Keratinocyte (primary cell): ENCODE measurements at regions not wholly inside any gene's neighbourhood (a gene's known extent, or its start where the extent isn't known, plus 50 kb on each side); places are given as distances from the start of the nearest gene placed in this dataset.

Experiments
- DNase-seq: peaks from one replicate; pipeline ENCODE4 v3.0.0-alpha.2; 2011; ENCODE audit warnings: low read depth, missing footprints, low spot score
- FAIRE-seq: peaks from 2 replicates; lab custom pipeline; 2011; peaks lifted over from hg19 to GRCh38; lab: Jason Lieb, UNC
- H2AFZ ChIP-seq: 2 replicates; pipeline ENCODE4 v1.6.0; 2012; ENCODE audit warnings: low read length, control low read depth, inconsistent platforms; ENCODE audit not compliant: control insufficient read depth
- H3K27ac ChIP-seq: 2 replicates; pipeline ENCODE4 v1.5.1; 2011; ENCODE audit warnings: low read length; ENCODE audit not compliant: control insufficient read depth, insufficient read depth
- H3K27me3 ChIP-seq: 3 replicates; pipeline ENCODE4 v1.6.0; 2011; ENCODE audit warnings: low read length; ENCODE audit not compliant: control insufficient read depth, insufficient read depth; ENCODE audit errors: extremely low read depth
- H3K36me3 ChIP-seq, 2 experiments: 2 replicates in 1 of 2; 3 replicates in 1 of 2; pipeline ENCODE4 v1.5.1; 2011; ENCODE audit warnings: low read length in 2 of 2, mild to moderate bottlenecking in 1 of 2; ENCODE audit not compliant: control insufficient read depth in 2 of 2, insufficient read depth in 2 of 2; ENCODE audit errors: extremely low read depth in 1 of 2
- H3K4me1 ChIP-seq: 3 replicates; pipeline ENCODE4 v1.5.1; 2011; ENCODE audit warnings: low read length; ENCODE audit not compliant: control insufficient read depth, insufficient read depth; ENCODE audit errors: extremely low read depth
- H3K4me2 ChIP-seq: 3 replicates; pipeline ENCODE4 v1.6.0; 2011; ENCODE audit warnings: low read depth, low read length; ENCODE audit not compliant: control insufficient read depth, insufficient read depth; ENCODE audit errors: extremely low read depth
- H3K4me3 ChIP-seq, 3 experiments: fragments of 200-600 bp in 1 of 3; sonication (generic) in 1 of 3; 2 replicates in 2 of 3; 3 replicates in 1 of 3; pipeline ENCODE4 v1.5.1; 2011 to 2016; ENCODE audit warnings: low read length in 3 of 3, mild to moderate bottlenecking in 3 of 3, control low read depth in 2 of 3, inconsistent platforms in 1 of 3, low read depth in 1 of 3, mixed read lengths in 1 of 3, mixed run types in 1 of 3, moderate library complexity in 1 of 3; ENCODE audit not compliant: control insufficient read depth in 2 of 3, insufficient read depth in 2 of 3; ENCODE audit errors: extremely low read depth in 1 of 3
- H3K79me2 ChIP-seq: 2 replicates; pipeline ENCODE4 v1.6.0; 2012; ENCODE audit warnings: low read length; ENCODE audit not compliant: control insufficient read depth, insufficient read depth
- H3K9ac ChIP-seq: 3 replicates; pipeline ENCODE4 v1.6.0; 2011; ENCODE audit warnings: low read length; ENCODE audit not compliant: control insufficient read depth, insufficient read depth; ENCODE audit errors: extremely low read depth
- H3K9me1 ChIP-seq: 3 replicates; pipeline ENCODE4 v1.6.0; 2011; ENCODE audit warnings: low read length; ENCODE audit not compliant: control insufficient read depth, insufficient read depth; ENCODE audit errors: extremely low read depth
- H3K9me3 ChIP-seq: 2 replicates; pipeline ENCODE4 v1.5.1; 2012; ENCODE audit warnings: low read depth, low read length; ENCODE audit not compliant: control insufficient read depth
- H4K20me1 ChIP-seq: 3 replicates; pipeline ENCODE4 v1.6.0; 2011; ENCODE audit warnings: low read length; ENCODE audit not compliant: control insufficient read depth, insufficient read depth; ENCODE audit errors: extremely low read depth
- CTCF ChIP-seq, 3 experiments: IDR thresholded peaks in 1 of 3; conservative IDR thresholded peaks in 1 of 3; optimal IDR thresholded peaks in 1 of 3; 2 replicates in 2 of 3; 3 replicates in 1 of 3; pipeline versions ENCODE3 to v1.5.1; 2011; ENCODE audit warnings: low read length in 3 of 3, mild to moderate bottlenecking in 3 of 3, moderate library complexity in 2 of 3, control low read depth in 1 of 3, inconsistent platforms in 1 of 3; ENCODE audit not compliant: insufficient read depth in 2 of 3; ENCODE audit errors: extremely low read depth in 1 of 3
- EZH2 ChIP-seq: IDR thresholded peaks from one replicate; pipeline ENCODE4 v1.6.1; 2012; ENCODE audit warnings: inconsistent platforms, mild to moderate bottlenecking, low read length, moderate library complexity
- dilution Hi-C: fragments of 300-500 bp; cut with MboI; formaldehyde crosslinking; loops from one replicate; pipeline ENCODE4 v1.7.0; 2020; ENCODE audit warnings: low sequenced_read_pairs; ENCODE audit not compliant: extremely low pct_ligation_motif_present

DNA sequence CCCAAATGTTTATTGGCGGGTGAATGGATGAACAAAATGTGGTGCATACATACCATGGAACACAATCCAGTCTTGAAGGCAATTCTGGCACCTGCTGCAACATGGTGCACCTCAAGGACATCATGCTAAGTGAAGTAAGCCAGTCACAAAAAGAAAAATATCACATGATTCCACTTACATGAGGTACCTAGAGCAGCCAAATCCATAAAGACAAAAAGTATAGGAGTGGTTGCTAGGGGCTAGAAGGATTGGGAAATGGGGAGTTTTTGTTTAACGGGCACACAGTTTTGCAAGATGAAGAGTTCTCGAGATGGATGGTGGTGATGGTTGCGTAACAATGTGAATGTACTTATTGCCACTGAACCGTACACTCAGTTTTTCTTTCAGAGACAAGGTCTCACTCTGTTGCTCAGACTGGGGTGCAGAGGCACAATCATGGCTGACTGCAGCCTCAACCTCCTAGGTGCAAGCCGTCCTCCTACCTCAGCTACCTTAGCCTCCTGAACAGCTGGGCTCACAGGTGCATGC lies 90.9 kb upstream of the CERS6 start:
- FAIRE-seq (no peak), DNase-seq (no peak)
- no peaks in the 10 kb centered on the region for H3K4me1 ChIP-seq
- H4K20me1 ChIP-seq: no peaks in the 10 kb centered on the region
- no peak overlapping the region for H3K4me3 ChIP-seq
- H3K27me3 ChIP-seq: no peaks in the 10 kb centered on the region
- TF ChIP-seq CTCF (optimal IDR thresholded peaks at IDR 0.05 in 1 of 3, IDR thresholded peaks at IDR 0.05 in 1 of 3, conservative IDR thresholded peaks at IDR 0.05 in 1 of 3; ENCODE audit: extremely low read depth in 1 of 3, insufficient read depth in 2 of 3, low read length in 3 of 3) (no peak), EZH2 (no peak)
- dilution Hi-C loops: no loop called here
- H3K79me2 ChIP-seq: no peaks in the 10 kb centered on the region
- no peak overlapping the region for H3K9ac ChIP-seq
- H3K27ac ChIP-seq: no peak overlapping the region
- H3K36me3 ChIP-seq: no peaks in the 10 kb centered on the region
- H3K4me2 ChIP-seq: no peak overlapping the region
- H2AFZ ChIP-seq: no peak overlapping the region
- no peaks in the 10 kb centered on the region for H3K9me1 ChIP-seq
- H3K9me3 ChIP-seq: no peaks in the 10 kb centered on the region

GRCh38 chr2:168369031-168369430 lies 87.0 kb upstream of the CERS6 start:
- Histone ChIP-seq H3K9ac (no peak overlapping the region), H3K36me3 (no peaks in the 10 kb centered on the region), H3K9me1 (no peaks in the 10 kb centered on the region), H4K20me1 (no peaks in the 10 kb centered on the region), H3K4me3 (no peak overlapping the region), H3K79me2 (no peaks in the 10 kb centered on the region), H3K9me3 (no peaks in the 10 kb centered on the region), H3K27me3 (no peaks in the 10 kb centered on the region), H3K4me2 (no peak overlapping the region), H3K4me1 (no peaks in the 10 kb centered on the region), H3K27ac (no peak overlapping the region), H2AFZ (no peak overlapping the region)
- FAIRE-seq (no peak), DNase-seq (no peak)
- dilution Hi-C loops: no loop called here
- TF ChIP-seq CTCF (optimal IDR thresholded peaks at IDR 0.05 in 1 of 3, IDR thresholded peaks at IDR 0.05 in 1 of 3, conservative IDR thresholded peaks at IDR 0.05 in 1 of 3; ENCODE audit: extremely low read depth in 1 of 3, insufficient read depth in 2 of 3, low read length in 3 of 3): no peak
- no peak for TF ChIP-seq EZH2
